NCI-H1694 treated with DMSO at 0.1 percent for 48 hours (cell line): ENCODE measurements at regions not wholly inside any gene's neighbourhood (a gene's known extent, or its start where the extent isn't known, plus 50 kb on each side); places are given as distances from the start of the nearest gene placed in this dataset.
"Not testable (repeated sequence)": the region's sequence is repeated elsewhere in the genome, so short reads cannot be mapped to it uniquely, and the experiment has no call there.

Experiments
- DNase-seq: peaks from one replicate; lab custom pipeline; 2025; lab: John Stamatoyannopoulos, UW

DNA sequence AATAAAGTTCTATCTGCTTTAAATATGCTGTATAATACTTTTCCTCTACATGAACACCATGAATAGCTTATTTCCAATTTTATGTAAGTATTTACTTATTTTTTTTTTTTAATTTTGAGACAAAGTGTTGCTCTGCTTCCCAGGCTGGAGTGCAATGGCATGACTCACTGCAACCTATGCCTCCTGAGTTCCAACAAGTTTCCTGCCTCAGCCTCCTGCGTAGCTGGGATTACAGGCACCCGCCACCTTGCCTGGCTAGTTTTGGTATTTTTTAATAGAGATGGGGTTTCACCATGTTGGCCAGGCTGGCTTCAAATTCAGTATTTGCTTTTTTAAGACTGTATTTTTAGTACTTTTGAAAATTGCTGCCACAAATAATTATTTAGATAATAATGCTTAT lies 1365.9 kb downstream of the GRIK2 start:
- no peak for DNase-seq

DNA sequence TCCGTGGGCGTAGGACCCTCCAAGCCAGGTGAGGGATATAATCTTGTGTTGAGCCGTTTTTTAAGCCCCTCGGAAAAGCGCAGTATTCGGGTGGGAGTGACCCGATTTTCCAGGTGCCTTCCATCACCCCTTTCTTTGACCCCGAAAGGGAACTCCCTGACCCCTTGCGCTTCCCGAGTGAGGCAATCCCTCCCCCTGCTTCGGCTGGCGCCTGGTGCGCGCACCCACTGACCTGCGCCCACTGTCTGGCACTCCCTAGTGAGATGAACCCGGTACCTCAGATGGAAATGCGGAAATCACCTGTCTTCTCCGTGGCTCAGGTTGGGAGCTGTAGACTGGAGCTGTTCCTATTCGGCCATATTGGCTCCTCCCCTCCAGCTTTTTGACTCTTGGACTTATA lies 1365.0 kb downstream of the GRIK2 start:
- DNase-seq, result not testable (repeated sequence)

DNA sequence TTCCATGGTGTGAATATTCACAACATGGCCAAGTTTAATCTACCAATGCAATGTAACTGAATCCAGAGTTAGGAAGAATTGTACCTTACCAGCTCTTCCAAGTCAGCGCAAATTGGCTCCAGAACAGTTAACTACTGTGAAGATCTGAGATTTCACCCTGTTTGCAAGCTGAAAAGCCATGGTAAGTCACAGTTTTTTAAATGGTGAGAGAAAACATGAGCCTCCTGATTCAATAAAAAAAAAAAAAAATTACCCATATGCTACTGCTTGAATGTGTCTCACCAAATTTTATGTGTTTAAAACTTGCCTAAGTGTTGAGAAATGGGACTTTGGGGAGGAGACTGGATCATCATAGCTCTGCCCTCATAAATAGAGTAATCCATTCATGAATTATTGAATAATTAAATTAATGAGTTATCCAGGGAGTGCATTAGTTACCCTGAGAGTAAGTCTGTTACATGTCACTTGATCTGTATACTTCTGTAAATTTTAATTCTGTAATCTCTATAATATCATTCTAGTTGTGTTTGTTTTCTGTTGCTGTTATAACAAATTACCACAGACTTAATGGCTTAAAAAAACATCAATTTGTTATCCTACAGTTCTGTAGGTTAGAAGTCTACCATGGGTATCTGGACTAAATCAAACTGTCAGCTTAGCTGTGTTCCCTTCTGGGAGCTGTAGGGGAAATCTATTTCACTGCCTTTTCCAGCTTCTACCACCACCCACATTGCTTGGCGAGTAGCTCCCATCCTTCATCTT lies 1355.9 kb downstream of the GRIK2 start:
- no peak for DNase-seq

DNA sequence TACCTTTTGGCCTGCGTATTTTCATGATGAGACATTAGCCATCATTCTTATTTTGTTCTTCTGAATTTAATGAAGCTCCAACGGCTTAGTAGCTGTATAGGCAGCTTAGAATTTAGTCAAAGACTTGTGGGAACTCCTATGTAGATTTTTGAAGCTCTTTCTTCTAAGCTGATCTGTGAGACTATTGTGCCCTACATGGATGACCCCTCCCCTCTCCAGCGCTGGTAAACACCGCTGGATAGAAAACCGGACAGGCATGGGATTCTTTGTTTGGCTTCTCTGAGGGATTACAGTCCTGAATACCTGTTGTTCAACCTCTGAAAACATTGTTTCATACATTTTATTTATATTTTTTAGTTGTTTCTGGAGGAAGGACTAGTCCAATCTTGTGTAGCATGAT lies 1353.4 kb downstream of the GRIK2 start:
- no peak for DNase-seq

DNA sequence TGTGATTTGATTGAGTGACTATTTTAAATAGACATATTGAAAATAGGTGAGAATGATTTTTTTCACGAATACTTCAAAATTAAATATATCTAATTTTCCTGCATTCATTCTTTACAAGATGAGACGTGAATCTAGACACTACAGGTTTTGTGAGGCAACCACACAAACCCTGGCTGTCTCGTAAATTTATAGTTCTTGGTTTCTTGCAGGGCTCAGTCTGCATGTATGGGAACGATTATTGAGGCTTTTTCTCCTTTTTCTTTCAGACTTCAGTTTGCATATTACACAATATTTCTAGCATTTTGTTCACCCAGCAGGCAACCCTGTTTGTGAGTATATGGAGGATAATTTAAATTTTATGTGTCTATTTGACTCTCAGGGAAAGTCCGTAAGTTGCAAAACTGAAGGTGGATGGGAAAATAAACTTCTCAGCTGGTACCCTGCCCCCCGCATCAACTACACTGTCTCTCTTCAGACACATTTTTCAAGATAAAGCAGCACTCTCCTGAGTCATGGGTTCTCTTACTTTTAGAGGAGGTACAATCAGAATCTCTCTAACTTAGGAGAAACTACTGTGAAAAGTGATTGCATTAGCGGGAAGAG lies 1349.3 kb downstream of the GRIK2 start:
- DNase-seq, result no peak

DNA sequence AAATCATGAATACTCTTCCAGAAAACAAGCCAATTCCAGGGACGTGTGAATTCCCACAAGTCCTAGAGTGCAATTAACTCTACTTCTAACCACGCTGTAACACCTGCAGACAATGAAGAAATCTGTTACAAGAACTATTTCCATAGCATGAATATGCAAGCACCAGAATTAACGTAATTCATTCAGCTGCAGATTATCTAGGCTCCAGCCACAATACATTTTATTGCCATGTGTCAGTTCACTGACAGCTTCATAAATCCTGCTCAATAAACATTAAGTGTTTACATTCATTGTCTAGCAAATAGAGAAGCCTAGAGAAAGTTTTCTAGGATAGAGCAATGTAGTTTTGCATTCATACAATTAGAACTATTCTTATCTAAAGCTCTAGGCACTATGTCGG lies 1348.5 kb downstream of the GRIK2 start:
- DNase-seq, result no peak

DNA sequence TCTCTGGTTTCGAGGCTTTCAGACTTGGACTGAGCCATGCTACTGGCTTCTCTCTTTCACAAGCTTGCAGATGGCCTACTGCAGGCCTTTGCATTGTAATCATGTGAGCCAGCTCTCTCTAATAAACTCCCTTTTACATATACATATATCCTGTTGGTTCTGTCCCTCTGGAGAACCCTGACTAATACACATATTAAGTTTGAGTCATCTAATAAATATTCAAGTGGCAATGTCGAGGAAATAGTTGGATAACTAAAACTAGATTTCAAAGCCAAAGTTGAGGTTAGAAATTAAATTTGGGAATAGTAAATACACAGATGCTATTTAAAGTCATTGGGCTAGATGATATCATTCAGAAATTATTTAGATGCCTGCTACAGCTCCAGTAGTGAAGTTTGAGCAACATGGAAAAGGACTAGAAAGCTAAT lies 1343.4 kb downstream of the GRIK2 start:
- no peak for DNase-seq

DNA sequence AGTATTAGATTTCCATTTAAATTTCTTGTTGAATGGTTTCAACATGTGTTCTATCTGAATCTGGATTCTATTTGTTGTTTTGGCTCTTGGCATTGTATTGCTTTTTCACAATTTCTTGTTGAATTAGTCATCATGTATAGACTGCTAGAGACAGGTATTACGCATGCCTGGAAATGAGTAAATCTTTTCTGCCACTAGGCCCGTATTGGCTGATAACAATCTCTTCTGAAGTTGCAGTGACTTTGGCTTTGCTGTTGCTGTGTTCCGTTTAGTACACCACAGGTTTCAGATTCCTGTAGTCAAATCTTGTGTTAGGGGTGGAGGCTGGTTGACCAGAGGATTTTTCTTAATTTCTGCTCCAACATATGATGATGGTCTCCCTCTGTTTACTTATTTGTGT lies 1339.4 kb downstream of the GRIK2 start:
- DNase-seq, result no peak

DNA sequence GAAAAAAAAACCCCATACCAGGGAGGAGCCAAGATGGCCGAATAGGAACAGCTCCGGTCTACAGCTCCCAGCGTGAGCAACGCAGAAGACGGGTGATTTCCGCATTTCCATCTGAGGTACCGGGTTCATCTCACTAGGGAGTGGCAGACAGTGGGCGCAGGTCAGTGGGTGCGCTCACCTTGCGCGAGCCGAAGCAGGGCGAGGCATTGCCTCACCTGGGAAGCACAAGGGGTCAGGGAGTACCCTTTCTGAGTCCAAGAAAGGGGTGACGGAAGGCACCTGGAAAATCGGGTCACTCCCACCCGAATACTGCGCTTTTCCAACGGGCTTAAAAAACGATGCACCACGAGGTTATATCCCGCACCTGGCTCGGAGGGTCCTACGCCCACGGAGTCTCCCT lies 1328.6 kb downstream of the GRIK2 start:
- DNase-seq, result not testable (repeated sequence)

DNA sequence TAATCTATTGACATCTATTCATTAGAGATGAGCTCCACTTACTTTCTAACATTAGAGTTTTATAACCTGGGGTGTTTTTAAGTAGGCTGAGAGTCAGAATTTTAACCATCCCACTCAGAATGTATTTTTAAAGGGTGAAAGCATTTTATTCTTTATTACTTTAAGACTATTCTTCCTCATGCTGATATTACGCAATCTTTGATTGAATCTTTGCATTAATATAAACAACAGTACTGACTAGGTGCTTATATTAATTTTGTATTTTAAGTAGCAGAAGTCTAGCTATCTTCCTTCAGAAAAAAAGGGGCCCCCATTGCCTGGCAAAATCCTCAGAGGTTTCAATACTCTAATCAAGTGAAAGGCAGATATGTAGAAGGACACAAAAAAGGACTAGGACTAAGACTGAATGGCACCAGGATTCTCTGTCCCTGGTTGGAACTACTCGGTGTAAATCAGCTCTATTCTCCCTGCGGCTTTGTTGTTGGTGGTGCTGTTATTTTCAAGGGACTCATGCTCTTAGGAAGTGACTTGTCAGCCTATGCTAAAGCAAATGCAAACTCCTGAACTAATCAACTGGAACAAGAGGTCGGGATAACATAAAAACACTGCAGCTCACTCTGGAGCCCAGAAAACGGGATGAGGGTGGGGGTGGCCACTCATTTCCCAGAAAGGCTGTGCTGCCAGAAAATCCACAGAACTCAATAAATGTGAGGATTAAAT lies 1324.4 kb downstream of the GRIK2 start:
- no peak for DNase-seq

DNA sequence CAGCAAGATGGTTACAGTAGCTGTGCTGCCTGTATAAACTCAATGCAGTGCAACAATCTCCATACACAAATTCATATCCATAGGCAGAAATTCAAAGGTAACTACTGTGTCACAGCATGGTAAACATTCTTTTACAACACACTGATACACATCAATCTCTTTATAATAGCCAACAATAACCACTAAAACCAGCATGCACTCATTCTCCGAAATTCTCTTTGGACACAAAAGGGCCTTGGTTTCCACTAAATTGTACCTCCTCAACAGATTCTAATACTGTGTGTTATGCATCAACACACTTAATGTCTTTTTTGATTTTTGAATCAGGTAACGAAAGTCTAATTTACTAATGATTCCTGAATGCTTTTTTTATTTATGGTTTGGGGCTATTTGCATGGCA lies 1323.7 kb downstream of the GRIK2 start:
- DNase-seq, result no peak

DNA sequence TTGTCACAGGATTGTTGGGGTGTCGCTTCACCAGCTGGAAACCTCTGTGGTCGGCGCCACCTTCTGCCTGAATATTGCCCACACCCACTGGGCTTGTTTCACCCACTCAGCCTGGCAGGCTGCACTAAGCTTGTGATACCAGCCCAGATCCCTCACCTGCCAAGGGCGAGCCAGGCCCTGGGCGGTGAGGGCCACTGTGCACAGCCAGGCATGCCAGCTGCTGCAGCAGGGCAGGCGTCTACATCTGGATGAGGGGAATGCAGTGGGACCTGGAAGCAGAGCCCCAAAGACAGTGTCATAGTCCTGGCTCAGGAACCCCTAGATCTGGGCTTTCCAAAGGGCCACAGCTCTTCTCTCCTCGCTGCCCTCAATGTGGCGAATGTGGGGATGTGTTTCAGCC lies 1307.5 kb downstream of the GRIK2 start:
- no peak for DNase-seq

DNA sequence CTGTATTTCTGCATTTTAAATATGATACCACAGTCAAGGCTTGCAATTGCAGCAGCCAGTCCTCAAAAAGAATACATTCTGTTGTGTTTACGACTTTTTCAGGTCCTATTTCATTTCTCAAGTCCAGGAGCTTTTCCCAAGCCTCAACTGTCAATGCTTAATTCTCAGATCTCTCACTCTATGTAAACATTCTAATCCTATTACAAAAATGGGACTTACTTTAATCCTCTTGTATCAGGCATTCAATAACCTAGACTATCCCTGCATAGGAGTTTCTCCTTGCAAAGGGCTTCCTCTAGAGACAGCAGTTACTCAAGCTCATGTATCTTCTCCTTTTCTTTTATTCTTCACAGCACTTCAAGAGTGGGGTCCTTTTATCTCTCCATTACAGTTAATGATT lies 1293.0 kb downstream of the GRIK2 start:
- DNase-seq, result no peak

DNA sequence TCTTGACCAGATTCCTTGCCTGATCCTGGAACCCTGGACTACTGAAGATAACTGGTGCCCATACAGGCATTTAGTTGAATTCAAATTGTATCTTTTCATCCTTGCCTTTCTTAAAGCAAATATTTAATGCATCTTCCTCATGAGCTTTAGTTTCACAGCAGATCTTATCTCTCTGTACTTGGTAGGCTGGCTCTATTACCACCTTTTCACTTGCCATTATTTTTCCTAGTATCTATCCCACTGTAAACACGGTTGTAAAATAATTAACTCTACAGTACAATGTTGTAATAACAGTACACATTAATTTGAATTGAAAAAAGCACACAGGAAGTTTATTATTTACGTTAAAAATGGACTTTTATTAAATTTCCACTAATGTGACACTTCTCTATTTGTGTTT lies 1286.9 kb downstream of the GRIK2 start:
- no peak for DNase-seq

DNA sequence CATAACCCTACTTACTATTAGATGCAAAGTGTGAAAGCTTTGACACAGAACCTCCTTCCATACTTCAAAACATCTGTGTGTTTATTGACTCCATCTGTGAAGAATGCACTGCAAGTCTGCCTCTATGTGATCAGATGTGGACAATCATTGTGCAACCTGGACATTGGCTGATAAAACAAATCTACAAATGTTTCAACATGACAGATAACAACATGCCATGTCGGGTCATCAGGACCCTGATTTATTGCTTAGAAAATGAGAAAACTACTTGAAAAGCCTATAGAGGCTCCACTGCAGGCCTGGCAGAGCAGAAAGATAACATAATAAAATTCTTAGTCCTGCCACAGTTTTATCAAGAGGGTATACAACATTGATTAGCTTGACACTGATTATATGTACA lies 1286.4 kb downstream of the GRIK2 start:
- no peak for DNase-seq

DNA sequence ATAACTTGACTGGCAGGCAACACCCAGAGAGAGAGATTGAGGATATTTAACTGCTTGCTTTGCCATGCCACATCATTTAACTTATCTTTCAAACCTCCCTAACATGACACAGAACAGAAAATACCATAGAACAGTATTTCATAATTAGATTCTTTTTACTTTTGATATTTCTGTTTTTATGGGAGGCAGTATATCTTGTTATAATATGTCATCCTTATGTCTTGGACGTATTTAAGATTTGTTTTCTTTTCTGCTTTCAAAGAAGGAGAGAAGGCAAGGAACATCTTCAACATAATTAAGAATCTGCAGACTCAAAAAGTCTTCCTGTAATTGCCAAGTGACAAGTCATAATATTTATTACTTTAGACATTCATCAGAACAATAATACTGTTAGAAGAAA lies 1283.7 kb downstream of the GRIK2 start:
- no peak for DNase-seq

DNA sequence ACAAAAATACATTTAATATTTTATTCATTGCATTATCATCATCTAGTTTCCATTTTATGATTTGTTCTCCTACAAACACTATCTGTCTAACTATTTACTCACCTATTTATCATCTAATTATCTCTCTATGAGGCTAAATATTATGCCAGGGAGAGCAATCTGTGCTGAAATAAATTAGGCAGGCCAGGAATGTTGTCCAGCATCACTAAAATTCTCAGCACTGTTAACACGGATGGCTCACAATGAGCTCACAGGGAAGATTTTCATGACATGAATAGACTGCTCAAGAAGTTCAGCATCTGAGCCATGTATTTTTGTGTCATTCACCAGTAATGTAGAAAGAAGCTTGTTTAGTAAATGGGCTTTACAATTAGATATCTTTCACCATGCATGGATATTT lies 1277.2 kb downstream of the GRIK2 start:
- no peak for DNase-seq

DNA sequence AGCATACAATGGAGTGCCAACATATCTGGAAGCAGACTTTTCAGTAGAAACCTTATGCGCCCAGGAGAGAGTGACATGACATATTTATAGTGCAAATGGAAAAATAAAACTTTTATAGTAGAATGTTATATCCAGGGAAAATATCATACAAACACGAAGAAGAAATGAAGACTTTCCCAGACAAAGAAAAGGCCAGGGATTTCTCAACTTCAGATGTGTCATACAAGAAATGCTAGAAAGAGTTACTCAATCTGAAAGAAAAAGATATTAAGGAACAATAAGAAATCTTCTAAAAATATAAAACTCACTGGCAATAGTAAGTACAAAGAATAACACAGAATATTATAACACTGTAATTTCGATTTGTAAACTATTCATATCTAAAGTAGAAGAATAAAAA lies 1269.3 kb downstream of the GRIK2 start:
- no peak for DNase-seq

DNA sequence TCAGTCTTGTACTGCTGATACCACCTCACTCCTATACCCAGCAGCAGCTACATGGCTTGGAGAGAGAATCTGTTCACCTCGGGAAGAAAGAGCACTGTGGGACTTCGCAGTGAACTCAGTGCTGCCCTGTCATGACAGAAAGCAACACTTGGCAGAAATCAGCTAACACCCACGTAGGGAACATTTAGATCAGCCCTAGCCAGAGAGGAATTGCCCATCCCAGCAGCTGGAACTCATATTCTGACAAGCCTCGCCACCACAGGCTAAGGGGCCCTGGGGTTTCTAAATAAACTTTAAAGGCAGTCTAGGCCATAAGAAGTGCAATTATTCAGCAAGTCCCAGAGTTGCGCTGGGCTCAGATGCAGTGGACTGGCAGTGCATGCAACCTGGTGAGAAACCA lies 1266.8 kb downstream of the GRIK2 start:
- DNase-seq, result no peak

DNA sequence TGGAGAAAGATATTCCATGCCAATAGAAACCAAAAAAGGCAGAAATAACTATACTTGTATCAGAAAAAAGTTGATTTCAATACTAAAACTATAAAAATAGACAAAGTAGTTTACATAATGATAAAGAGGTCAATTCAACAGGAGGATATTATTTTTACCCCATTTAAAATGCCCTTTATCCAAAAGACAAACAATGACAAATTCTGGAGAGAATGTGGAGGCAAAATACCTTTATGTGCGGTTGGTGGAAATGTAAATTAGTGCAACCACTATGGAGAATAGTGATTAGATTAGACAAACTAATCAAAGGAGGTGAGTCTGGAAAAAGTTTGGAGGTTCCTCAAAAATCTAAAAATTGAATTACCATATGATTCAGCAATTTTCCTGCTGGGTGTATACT lies 1262.3 kb downstream of the GRIK2 start:
- no peak for DNase-seq

DNA sequence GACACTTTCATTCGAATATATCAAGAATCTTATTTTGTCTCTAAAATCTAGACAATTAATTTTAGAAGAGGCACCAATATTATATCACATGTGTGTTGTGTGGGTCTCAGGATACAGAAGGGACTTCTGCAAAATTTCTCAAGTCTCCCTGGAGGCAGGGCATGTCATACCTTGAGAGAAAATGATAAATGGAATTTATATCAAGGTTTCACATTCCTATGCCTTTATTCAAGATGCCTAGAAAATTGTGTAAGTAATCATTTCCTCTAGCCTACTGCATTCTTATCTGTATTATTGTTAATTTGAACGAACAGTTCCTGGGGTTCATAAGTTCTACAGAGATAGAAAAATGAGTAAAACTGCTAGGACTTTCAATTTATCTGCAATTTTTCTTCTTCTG lies 1247.9 kb downstream of the GRIK2 start:
- DNase-seq, result no peak

DNA sequence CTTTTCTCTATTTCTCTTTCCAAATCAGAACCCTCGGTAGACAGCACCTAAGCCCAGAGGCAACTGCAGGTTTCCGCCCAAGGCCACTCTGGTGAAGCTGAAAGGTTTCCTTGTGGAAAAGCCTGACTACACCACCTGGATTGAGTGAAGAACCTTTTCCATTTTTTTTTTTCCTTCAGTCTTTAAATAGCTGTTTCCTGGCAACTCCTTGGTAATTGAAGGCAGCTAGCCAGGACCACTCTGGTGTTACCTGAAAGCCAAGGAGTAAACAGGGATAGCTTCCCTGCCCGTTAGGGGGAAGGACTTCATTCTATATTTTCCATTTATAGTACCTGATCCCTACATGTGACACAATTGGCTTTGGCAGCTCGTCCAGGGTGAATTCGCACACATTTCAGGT lies 1238.4 kb downstream of the GRIK2 start:
- DNase-seq, result no peak

DNA sequence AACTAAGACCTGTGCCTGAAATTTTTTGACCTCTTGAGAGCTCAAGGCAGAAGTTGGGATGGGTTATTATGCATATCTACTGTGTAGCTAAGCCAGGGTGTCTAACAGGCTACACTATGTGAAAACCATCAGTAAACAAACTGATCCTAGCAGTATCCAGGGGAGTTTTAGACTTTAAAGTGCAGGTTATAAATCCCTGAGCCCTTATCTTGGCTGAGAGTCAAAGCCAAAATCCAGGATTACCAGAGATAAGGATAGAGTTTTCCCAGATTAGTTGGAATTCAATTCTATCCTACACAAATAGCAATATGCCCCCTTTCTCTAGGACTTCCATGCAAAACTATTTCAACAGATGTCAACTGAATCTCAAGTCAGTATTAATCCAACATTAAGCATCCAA lies 1229.7 kb downstream of the GRIK2 start:
- no peak for DNase-seq
